HG03378 (cell line): ENCODE measurements at regions not wholly inside any gene's neighbourhood (a gene's known extent, or its start where the extent isn't known, plus 50 kb on each side); places are given as distances from the start of the nearest gene placed in this dataset.
A peak's percentile ranks its signal among the peaks of the same experiment; 100 is the strongest.
"Not testable (repeated sequence)": the region's sequence is repeated elsewhere in the genome, so short reads cannot be mapped to it uniquely, and the experiment has no call there.

ENCODE experiments used
- ATAC-seq: cut with Tn5 transposase; IDR thresholded peaks from one replicate; pipeline ENCODE4 v1.9.1; 2021; ENCODE audit warnings: mild to moderate bottlenecking, moderate library complexity; ENCODE audit not compliant: unreplicated experiment

GRCh38 chr1:219071209-219071608, 102.5 kb upstream of the LYPLAL1 start:
- ATAC-seq, result no peak

GRCh38 chr1:219072329-219072728, 101.3 kb upstream of the LYPLAL1 start:
- ATAC-seq, result no peak

GRCh38 chr1:219074084-219074728, 99.5 kb upstream of the LYPLAL1 start:
- ATAC-seq, result no peak

GRCh38 chr1:219075121-219075879, 98.4 kb upstream of the LYPLAL1 start:
- ATAC-seq, result no peak

GRCh38 chr1:219076326-219076937, 97.2 kb upstream of the LYPLAL1 start:
- no peak for ATAC-seq

- not testable (repeated sequence) for ATAC-seq
Measured at GRCh38 chr1:219077767-219078166, 95.9 kb upstream of the LYPLAL1 start.

GRCh38 chr1:219081943-219082925, 91.4 kb upstream of the LYPLAL1 start:
- ATAC-seq, result peak; percentile 70

- no peak for ATAC-seq
Measured at GRCh38 chr1:219083631-219084030, 90.0 kb upstream of the LYPLAL1 start.

GRCh38 chr1:219085082-219085481, 88.6 kb upstream of the LYPLAL1 start:
- no peak for ATAC-seq

- ATAC-seq, result no peak
Measured at GRCh38 chr1:219085988-219086387, 87.7 kb upstream of the LYPLAL1 start.

- ATAC-seq, result no peak
Measured at GRCh38 chr1:219086956-219087469, 86.7 kb upstream of the LYPLAL1 start.

GRCh38 chr1:219088778-219089557, 84.7 kb upstream of the LYPLAL1 start:
- peak; percentile 83 for ATAC-seq

GRCh38 chr1:219090607-219091006, 83.1 kb upstream of the LYPLAL1 start:
- ATAC-seq, result peak; percentile 76

- no peak for ATAC-seq
Measured at GRCh38 chr1:219092206-219092605, 81.5 kb upstream of the LYPLAL1 start.

GRCh38 chr1:219099307-219099706, 74.4 kb upstream of the LYPLAL1 start:
- ATAC-seq, result peak; percentile 35

GRCh38 chr1:219100059-219100458, 73.6 kb upstream of the LYPLAL1 start:
- ATAC-seq, result no peak

- not testable (repeated sequence) for ATAC-seq
Measured at GRCh38 chr1:219102466-219102865, 71.2 kb upstream of the LYPLAL1 start.

GRCh38 chr1:219105893-219106292, 67.8 kb upstream of the LYPLAL1 start:
- ATAC-seq, result no peak

- ATAC-seq, result no peak
Measured at GRCh38 chr1:219109424-219110018, 64.2 kb upstream of the LYPLAL1 start.
